HG02571 (cell line): ENCODE measurements at regions not wholly inside any gene's neighbourhood (a gene's known extent, or its start where the extent isn't known, plus 50 kb on each side); places are given as distances from the start of the nearest gene placed in this dataset.
"Not testable (repeated sequence)": the region's sequence is repeated elsewhere in the genome, so short reads cannot be mapped to it uniquely, and the experiment has no call there.

ENCODE experiments used
- ATAC-seq: cut with Tn5 transposase; IDR thresholded peaks from one replicate; pipeline ENCODE4 v1.9.1; 2021; ENCODE audit warnings: mild to moderate bottlenecking, moderate library complexity; ENCODE audit not compliant: unreplicated experiment

- no peak for ATAC-seq
Observed at GRCh38 chr6:16832043-16832567, 70.8 kb upstream of the ATXN1 start.

GRCh38 chr6:16831136-16831535 is 69.9 kb upstream of the ATXN1 start:
- ATAC-seq = no peak

GRCh38 chr6:16828058-16828457 is 66.8 kb upstream of the ATXN1 start:
- ATAC-seq = no peak

GRCh38 chr6:16827627-16828026 is 66.4 kb upstream of the ATXN1 start:
- no peak for ATAC-seq

- no peak for ATAC-seq
Observed at GRCh38 chr6:16825784-16826183, 64.5 kb upstream of the ATXN1 start.

GRCh38 chr6:16824845-16825685 is 63.8 kb upstream of the ATXN1 start:
- ATAC-seq = no peak

GRCh38 chr6:16823718-16824352 is 62.6 kb upstream of the ATXN1 start:
- ATAC-seq = no peak

- no peak for ATAC-seq
Observed at GRCh38 chr6:16822975-16823717, 61.9 kb upstream of the ATXN1 start.

GRCh38 chr6:16822529-16822928 is 61.3 kb upstream of the ATXN1 start:
- no peak for ATAC-seq

- ATAC-seq = no peak
Observed at GRCh38 chr6:16821834-16822264, 60.6 kb upstream of the ATXN1 start.

- not testable (repeated sequence) for ATAC-seq
Observed at GRCh38 chr6:16820262-16820661, 59.0 kb upstream of the ATXN1 start.

- no peak for ATAC-seq
Observed at GRCh38 chr6:16819752-16820151, 58.5 kb upstream of the ATXN1 start.

GRCh38 chr6:16818992-16819626 is 57.8 kb upstream of the ATXN1 start:
- ATAC-seq = no peak

- ATAC-seq = no peak
Observed at GRCh38 chr6:16817594-16817993, 56.3 kb upstream of the ATXN1 start.

- ATAC-seq = no peak
Observed at GRCh38 chr6:16816891-16817290, 55.6 kb upstream of the ATXN1 start.

GRCh38 chr6:16812993-16813392 is 51.7 kb upstream of the ATXN1 start:
- ATAC-seq = no peak

GRCh38 chr6:16811277-16811979 is 50.2 kb upstream of the ATXN1 start:
- no peak for ATAC-seq
